ENCODE measurements at regions not wholly inside any gene's neighbourhood (a gene's known extent, or its start where the extent isn't known, plus 50 kb on each side); places are given as distances from the start of the nearest gene placed in this dataset.

DNA sequence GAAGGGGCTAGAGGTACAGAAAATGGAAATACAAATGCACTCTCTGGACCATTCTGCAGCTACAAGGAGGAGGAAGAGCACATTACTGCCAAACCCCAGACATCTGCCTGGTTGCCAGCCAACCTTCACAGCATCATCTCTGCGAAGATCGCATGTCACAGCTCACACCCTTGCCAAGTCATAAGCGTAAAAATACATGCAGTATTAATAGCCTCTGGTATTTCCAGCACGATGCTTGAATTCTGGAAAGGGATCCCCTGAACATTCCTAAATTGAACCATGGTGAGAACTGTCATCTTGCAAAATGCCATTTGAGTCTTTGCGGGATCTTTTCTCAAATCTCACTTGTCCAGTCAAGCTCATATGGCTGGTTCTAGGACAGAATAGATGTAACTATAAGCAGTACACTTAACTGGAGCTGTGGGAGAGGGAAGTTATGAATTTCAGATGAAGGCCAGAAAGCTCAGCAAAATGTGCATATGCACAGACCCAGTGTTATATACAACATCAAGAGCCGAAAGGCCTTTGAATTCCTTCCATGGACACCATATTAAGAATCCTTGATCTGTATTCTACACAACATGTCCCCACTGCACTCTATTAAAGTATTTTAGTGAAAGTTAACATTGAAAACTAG lies 211.6 kb downstream of the DUSP6 start:
- TF ChIP-seq, protein P1, sequence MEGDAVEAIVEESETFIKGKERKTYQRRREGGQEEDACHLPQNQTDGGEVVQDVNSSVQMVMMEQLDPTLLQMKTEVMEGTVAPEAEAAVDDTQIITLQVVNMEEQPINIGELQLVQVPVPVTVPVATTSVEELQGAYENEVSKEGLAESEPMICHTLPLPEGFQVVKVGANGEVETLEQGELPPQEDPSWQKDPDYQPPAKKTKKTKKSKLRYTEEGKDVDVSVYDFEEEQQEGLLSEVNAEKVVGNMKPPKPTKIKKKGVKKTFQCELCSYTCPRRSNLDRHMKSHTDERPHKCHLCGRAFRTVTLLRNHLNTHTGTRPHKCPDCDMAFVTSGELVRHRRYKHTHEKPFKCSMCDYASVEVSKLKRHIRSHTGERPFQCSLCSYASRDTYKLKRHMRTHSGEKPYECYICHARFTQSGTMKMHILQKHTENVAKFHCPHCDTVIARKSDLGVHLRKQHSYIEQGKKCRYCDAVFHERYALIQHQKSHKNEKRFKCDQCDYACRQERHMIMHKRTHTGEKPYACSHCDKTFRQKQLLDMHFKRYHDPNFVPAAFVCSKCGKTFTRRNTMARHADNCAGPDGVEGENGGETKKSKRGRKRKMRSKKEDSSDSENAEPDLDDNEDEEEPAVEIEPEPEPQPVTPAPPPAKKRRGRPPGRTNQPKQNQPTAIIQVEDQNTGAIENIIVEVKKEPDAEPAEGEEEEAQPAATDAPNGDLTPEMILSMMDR (IDR thresholded peaks at IDR 0.05; ENCODE audit: insufficient read depth, low read depth, low read length, missing control alignments): no peak
- no peak overlapping the region for H3K4me3 ChIP-seq (ENCODE audit: low read length)
- no peak for DNase-seq (ENCODE audit: low read depth)

DNA sequence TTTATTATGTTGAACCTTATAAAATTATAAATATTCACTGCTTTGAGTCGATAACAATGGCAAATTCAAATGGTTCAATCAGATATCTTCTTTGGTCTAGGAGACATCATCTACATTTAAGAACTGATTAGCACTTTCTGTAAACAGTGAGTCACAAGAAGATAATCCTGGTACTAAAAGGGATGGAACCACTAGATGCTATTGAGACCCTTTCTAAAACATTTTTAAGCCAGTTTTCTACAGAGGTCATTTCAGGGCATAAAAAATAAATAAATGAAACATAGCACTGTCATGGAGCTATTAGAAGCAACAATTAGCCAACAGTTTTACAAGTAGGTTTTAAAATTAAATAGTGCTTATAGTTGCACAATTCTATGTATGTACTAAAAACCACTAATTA lies 212.2 kb downstream of the DUSP6 start:
- H3K4me3 ChIP-seq (ENCODE audit: low read length): no peak overlapping the region
- DNase-seq (ENCODE audit: low read depth): no peak
- TF ChIP-seq, protein P1 (IDR thresholded peaks at IDR 0.05; ENCODE audit: insufficient read depth, low read depth, low read length, missing control alignments): no peak

DNA sequence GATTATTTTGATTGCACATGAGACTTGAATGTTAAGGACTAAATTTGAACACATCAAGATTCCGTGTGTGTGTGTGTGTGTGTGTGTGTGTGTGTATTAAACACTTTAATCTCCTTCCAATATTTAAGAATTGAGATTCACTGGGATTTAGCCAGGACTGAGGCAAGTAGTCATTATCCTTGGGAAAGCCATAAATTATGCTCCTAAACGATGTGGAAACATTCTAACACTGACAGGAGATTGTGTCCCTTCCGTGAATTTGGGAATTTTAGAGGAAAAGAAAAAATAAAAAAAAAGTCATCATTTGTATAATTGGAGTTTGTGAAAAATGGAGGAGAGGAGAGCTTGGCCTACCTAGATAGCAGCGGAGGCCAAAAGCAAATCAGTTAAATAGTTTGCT lies 212.9 kb downstream of the DUSP6 start:
- no peak for DNase-seq (ENCODE audit: low read depth)
- H3K4me3 ChIP-seq (ENCODE audit: low read length): no peak overlapping the region
- TF ChIP-seq, protein P1 (IDR thresholded peaks at IDR 0.05; ENCODE audit: insufficient read depth, low read depth, low read length, missing control alignments): no peak

DNA sequence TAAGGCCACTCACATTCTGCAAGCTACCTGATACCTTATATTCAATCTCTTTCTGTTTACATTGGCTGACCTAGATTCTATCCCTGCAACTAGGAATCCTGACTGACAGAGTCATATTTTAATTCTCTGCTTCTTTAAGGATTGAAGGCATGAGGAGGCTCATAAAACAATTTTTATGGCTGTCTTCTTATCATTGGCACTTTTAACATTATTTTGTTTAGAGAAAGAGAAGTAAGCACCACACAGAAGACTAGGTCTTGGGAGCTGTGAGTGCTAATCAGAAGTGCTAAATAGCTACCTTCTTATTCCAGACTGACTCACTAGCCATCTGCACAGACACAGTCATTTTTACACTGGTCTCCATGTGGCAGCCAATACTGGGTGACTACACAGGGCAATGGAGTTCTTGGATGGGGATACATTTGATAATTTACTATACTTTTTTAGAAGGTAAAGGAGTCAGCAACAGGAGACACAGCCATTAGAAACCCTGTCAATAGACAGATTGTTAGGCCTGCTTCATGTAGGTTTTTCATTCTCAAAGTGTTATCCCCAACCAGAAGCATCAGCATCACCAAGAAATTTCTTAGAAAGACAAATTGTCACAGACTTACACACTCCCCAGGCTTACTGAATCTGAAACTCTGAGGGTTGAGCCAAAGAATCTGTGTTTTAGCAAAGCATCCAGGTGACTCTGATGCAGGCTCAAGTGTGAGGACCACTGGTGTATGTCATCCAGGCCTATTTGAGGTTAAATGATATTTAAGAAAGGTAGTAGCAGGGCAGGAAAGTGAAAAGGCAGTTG lies 214.1 kb downstream of the DUSP6 start:
- TF ChIP-seq, protein P1 (IDR thresholded peaks at IDR 0.05; ENCODE audit: insufficient read depth, low read depth, low read length, missing control alignments): no peak
- H3K4me3 ChIP-seq (ENCODE audit: low read length): no peak overlapping the region
- DNase-seq (ENCODE audit: low read depth): peak; percentile 52

DNA sequence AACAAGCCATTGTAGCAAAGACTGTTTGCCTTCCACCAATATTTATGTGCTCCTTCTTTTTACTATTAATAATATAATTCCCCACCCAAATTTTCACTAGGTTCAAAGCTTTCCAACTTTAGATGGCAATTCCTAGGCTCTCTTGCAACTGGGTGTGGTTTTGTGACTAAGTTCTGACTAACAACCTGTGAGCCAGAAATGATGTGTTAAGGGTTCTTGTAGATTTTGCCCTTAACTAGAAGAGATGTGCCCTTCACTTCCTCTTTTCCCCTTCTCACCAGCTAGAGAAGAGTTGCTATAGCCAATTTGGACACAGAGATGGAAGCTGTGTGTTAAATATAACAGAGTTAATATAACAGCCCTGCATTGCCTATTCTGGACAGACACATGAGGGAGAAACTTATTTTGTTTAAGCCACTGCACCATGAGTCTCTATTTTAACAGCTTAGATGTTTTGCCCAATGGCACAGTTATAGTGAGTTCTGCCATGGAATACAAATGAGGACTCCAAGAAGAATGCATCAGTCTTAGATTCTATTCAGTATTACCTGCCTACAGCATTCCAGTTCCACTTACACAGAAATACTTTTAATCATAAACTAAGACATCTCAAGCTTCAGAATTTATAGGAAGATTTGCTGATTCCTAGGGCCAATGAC lies 216.2 kb downstream of the DUSP6 start:
- no peak overlapping the region for H3K4me3 ChIP-seq (ENCODE audit: low read length)
- peak; percentile 82 for DNase-seq (ENCODE audit: low read depth)
- TF ChIP-seq, protein P1 (IDR thresholded peaks at IDR 0.05; ENCODE audit: insufficient read depth, low read depth, low read length, missing control alignments): no peak

DNA sequence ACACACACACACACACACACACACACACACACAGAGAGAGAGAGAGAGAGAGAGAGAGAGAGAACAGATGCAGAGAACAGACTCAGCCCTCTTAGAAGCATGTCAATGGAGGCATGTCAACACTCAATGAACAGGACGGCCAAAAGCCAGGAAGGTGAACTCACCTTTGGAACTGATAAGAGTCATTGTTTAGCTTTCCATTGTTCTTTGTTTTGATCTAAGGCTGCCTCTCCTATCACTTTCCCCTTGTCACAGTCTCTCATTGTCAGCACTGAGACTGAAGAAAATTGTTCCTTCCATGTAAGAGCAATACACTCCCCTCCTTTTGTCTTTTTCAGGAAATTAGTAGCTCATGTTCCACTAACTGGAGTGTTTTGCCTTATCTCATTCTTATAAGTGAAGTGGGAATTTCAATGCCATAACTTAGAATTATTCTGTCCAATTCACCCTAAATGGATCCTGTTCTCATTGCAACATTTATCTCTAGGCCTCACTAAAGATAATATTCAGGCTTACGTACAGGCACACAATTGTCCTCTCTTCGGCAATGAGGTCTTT lies 218.0 kb downstream of the DUSP6 start:
- DNase-seq (ENCODE audit: low read depth): no peak
- H3K4me3 ChIP-seq (ENCODE audit: low read length): no peak overlapping the region
- TF ChIP-seq, protein P1 (IDR thresholded peaks at IDR 0.05; ENCODE audit: insufficient read depth, low read depth, low read length, missing control alignments): no peak

Data from epithelial cell of esophagus (primary cell).